Smooth muscle cell (in vitro differentiated cells): ENCODE measurements at regions not wholly inside any gene's neighbourhood (a gene's known extent, or its start where the extent isn't known, plus 50 kb on each side); places are given as distances from the start of the nearest gene placed in this dataset.

ENCODE experiments used
- DNase-seq: peaks from one replicate; lab custom pipeline; 2025; ENCODE audit not compliant: unreplicated experiment; lab: John Stamatoyannopoulos, UW
- H2AFZ ChIP-seq: fragments of 200-600 bp; sonication (generic); 2 replicates; pipeline ENCODE4 v1.6.0; 2016; ENCODE audit warnings: antibody characterized with exemption, low read depth, mild to moderate bottlenecking
- H3F3A ChIP-seq: fragments of 200-600 bp; sonication (generic); 2 replicates; pipeline ENCODE4 v1.6.0; 2017; ENCODE audit warnings: antibody characterized with exemption, low read depth
- H3K27ac ChIP-seq: fragments of 200-600 bp; sonication (generic); 2 replicates; pipeline ENCODE4 v1.5.1; 2016; ENCODE audit warnings: low read depth, mild to moderate bottlenecking
- H3K27me3 ChIP-seq: fragments of 200-600 bp; sonication (generic); 2 replicates; pipeline ENCODE4 v1.6.1; 2016; ENCODE audit warnings: low read depth, mild to moderate bottlenecking
- H3K36me3 ChIP-seq: fragments of 200-600 bp; sonication (generic); 2 replicates; pipeline ENCODE4 v1.5.1; 2016; ENCODE audit warnings: low read depth
- H3K4me1 ChIP-seq: fragments of 200-600 bp; sonication (generic); 2 replicates; pipeline ENCODE4 v1.5.1; 2016; ENCODE audit warnings: low read depth
- H3K4me2 ChIP-seq: fragments of 200-600 bp; sonication (generic); 2 replicates; pipeline ENCODE4 v1.6.0; 2016; ENCODE audit warnings: mild to moderate bottlenecking
- H3K4me3 ChIP-seq: fragments of 200-600 bp; sonication (generic); 2 replicates; pipeline ENCODE4 v1.5.1; 2016; ENCODE audit warnings: mild to moderate bottlenecking
- H3K79me2 ChIP-seq: fragments of 200-600 bp; sonication (generic); 2 replicates; pipeline ENCODE4 v1.6.0; 2016; ENCODE audit warnings: low read depth, mild to moderate bottlenecking
- H3K9ac ChIP-seq: fragments of 200-600 bp; sonication (generic); 2 replicates; pipeline ENCODE4 v1.6.0; 2016; ENCODE audit warnings: low read depth
- H3K9me3 ChIP-seq: fragments of 200-600 bp; sonication (generic); replicated peaks from 2 replicates; pipeline ENCODE4 v1.5.1; 2016; ENCODE audit warnings: low read depth
- H4K20me1 ChIP-seq: fragments of 200-600 bp; sonication (generic); 2 replicates; pipeline ENCODE4 v1.6.0; 2016; ENCODE audit warnings: low read depth
- WGBS: methylation state at CpG from one replicate; pipeline ENCODE4 v1.1.7; 2016; ENCODE audit warnings: low lambda C conversion rate; 5-methylcytosine and 5-hydroxymethylcytosine counted together
- TF ChIP-seq, protein P1 (sequence below): fragments of 200-600 bp; sonication (generic); IDR thresholded peaks from 2 replicates; pipeline ENCODE4 v1.5.1; 2017; ENCODE audit warnings: borderline replicate concordance, mild to moderate bottlenecking, antibody characterized with exemption; ENCODE audit not compliant: insufficient read depth, poor library complexity, severe bottlenecking

DNA sequence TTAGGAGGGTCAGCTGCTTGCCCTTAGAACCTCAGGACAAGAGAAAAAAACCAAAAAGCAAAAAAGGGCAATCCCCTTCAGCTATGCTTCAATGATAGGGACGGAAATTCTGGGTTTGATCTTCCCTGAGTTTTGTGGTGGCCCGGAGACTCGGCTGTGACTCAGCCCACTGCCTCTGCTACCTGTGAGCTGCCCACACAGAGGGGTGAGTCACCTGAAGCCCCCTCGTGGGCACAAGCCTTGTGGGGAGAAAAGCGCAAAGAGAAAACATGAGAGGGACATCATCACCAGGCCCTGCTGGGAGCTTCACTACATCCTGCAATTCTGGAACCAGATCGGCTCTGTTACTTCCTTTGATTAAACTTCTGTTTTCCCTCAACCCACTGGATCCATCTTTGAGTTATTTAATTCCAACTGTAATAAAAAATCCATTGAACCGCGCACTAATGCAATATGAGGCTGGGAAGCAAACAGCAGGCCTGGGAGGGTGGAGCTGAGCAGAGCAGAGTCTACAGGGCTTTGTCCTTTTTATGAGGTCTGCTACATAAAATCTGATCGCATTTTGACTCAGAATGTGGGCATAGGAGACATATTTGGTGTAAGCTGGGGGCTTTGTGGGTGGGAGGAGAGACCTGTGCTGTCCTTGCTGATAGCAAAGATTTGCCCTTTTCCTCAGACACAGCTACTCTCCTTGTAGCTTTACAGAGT is 58.7 kb upstream of the STUM start:
- Histone ChIP-seq H3K4me3 (no peak overlapping the region), H3K9me3 (no peaks in the 10 kb centered on the region), H3K27me3 (peaks cover 3% of the 10 kb centered on the region), H2AFZ (no peak overlapping the region), H3K4me2 (no peak overlapping the region), H3K27ac (no peak overlapping the region), H3K9ac (no peak overlapping the region), H3K36me3 (no peaks in the 10 kb centered on the region), H4K20me1 (no peaks in the 10 kb centered on the region), H3K79me2 (no peaks in the 10 kb centered on the region), H3F3A (no peaks in the 10 kb centered on the region), H3K4me1 (no peaks in the 10 kb centered on the region)
- TF ChIP-seq, protein P1, sequence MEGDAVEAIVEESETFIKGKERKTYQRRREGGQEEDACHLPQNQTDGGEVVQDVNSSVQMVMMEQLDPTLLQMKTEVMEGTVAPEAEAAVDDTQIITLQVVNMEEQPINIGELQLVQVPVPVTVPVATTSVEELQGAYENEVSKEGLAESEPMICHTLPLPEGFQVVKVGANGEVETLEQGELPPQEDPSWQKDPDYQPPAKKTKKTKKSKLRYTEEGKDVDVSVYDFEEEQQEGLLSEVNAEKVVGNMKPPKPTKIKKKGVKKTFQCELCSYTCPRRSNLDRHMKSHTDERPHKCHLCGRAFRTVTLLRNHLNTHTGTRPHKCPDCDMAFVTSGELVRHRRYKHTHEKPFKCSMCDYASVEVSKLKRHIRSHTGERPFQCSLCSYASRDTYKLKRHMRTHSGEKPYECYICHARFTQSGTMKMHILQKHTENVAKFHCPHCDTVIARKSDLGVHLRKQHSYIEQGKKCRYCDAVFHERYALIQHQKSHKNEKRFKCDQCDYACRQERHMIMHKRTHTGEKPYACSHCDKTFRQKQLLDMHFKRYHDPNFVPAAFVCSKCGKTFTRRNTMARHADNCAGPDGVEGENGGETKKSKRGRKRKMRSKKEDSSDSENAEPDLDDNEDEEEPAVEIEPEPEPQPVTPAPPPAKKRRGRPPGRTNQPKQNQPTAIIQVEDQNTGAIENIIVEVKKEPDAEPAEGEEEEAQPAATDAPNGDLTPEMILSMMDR = no peak
- 82% methylated on average over 9 of the region's 9 CpGs for WGBS
- no peak for DNase-seq

GRCh38 chr1:226490426-226490809 is 58.1 kb upstream of the STUM start:
- Histone ChIP-seq H3K4me3 (no peak overlapping the region), H3K27me3 (peaks cover under 1% of the 10 kb centered on the region), H3K9me3 (no peaks in the 10 kb centered on the region), H3K4me1 (no peaks in the 10 kb centered on the region), H3K9ac (no peak overlapping the region), H3F3A (no peaks in the 10 kb centered on the region), H2AFZ (no peak overlapping the region), H4K20me1 (no peaks in the 10 kb centered on the region), H3K27ac (no peak overlapping the region), H3K36me3 (no peaks in the 10 kb centered on the region), H3K4me2 (no peak overlapping the region), H3K79me2 (no peaks in the 10 kb centered on the region)
- DNase-seq = no peak
- TF ChIP-seq, protein P1 = no peak
- 86% methylated on average over 2 of the region's 2 CpGs for WGBS

DNA sequence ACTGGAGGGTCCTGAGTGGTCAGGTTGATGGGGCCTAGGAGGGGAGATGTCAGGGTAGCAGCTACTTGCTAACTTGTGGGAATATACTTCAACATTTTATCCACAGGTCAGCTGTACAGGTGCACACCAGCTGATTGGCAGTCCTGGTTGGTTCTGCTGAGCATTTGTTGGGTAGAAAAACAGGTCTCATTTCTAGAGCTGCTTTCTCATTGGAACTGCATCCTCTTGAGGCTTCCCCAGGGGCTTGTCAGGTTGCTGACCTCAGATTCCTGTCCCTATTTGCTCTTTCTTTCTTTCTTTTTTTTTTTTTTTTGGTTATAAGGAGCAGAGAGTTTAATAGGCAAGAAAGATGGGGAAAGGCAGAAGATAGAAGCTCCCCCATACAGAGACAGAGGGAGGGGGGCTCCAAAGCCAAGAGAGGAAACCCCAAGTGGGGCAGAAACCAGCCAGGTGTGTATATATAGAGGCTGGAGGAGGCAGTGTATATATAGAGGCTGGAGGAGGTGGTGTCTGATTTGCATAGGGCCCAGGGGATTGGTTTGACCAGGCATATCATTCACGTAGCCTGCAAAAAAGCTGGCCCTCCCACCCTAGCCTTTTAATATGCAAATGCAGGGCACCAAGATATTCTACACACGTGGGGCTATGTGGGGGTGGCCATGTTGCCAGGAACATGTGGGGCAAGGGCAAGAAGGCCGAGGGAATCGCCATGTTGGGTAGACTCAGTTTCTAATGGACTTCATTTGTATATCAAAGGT is 57.3 kb upstream of the STUM start:
- Histone ChIP-seq H3K4me2 (no peak overlapping the region), H3F3A (no peaks in the 10 kb centered on the region), H3K4me3 (no peak overlapping the region), H3K27me3 (no peaks in the 10 kb centered on the region), H2AFZ (no peak overlapping the region), H3K36me3 (no peaks in the 10 kb centered on the region), H3K4me1 (no peaks in the 10 kb centered on the region), H3K9me3 (no peaks in the 10 kb centered on the region), H3K27ac (no peak overlapping the region), H3K79me2 (no peaks in the 10 kb centered on the region), H4K20me1 (no peaks in the 10 kb centered on the region), H3K9ac (no peak overlapping the region)
- TF ChIP-seq, protein P1 = no peak
- 61% methylated on average over 4 of the region's 4 CpGs for WGBS
- no peak for DNase-seq
